CD4-positive, alpha-beta T cell (primary cell): ENCODE measurements at regions not wholly inside any gene's neighbourhood (a gene's known extent, or its start where the extent isn't known, plus 50 kb on each side); places are given as distances from the start of the nearest gene placed in this dataset.

ENCODE experiments used
- ATAC-seq: fragments of 200-7000 bp; cut with Tn5 transposase; one replicate; pipeline ENCODE4 v1.10.0; 2022; ENCODE audit warnings: mild to moderate bottlenecking; ENCODE audit not compliant: poor library complexity
- CTCF ChIA-PET: fragments of 350-600 bp; sonication (Branson Sonifier 250); formaldehyde crosslinking; loops from one replicate; lab custom pipeline; 2021; ENCODE audit warnings: antibody characterized with exemption, inconsistent platforms; lab: Charles Lee
- POLR2A ChIA-PET: fragments of 350-600 bp; sonication (Branson Sonifier 250); formaldehyde crosslinking; loops from one replicate; lab custom pipeline; 2021; ENCODE audit warnings: antibody characterized with exemption, inconsistent platforms; lab: Charles Lee
- DNase-seq, 14 experiments: peaks; one replicate each; pipeline ENCODE4 v3.0.0-alpha.2; 2013 to 2020; ENCODE audit warnings: mixed read lengths in 2 of 14
- H3K27ac ChIP-seq, 2 donors: one replicate each; pipeline versions ENCODE4 v1.5.1 to v1.7.0; 2013; ENCODE audit warnings: low read length in 2 of 2, low read depth in 1 of 2, mild to moderate bottlenecking in 1 of 2
- H3K27me3 ChIP-seq, 2 experiments: 1 replicate in 1 of 2; 2 replicates in 1 of 2; pipeline versions ENCODE4 v1.6.1 to v1.7.0; 2013; ENCODE audit warnings: low read length in 2 of 2, control low read depth in 1 of 2, mild to moderate bottlenecking in 1 of 2, moderate library complexity in 1 of 2; ENCODE audit not compliant: insufficient read depth in 2 of 2, control insufficient read depth in 1 of 2
- H3K36me3 ChIP-seq: one replicate; pipeline ENCODE4 v1.6.1; 2013; ENCODE audit warnings: low read length, control low read depth; ENCODE audit not compliant: insufficient read depth
- H3K4me1 ChIP-seq: one replicate; pipeline ENCODE4 v1.6.1; 2013; ENCODE audit warnings: low read length, control low read depth; ENCODE audit not compliant: insufficient read depth
- H3K4me3 ChIP-seq: one replicate; pipeline ENCODE4 v1.5.1; 2013; ENCODE audit warnings: mild to moderate bottlenecking, low read length, moderate library complexity
- H3K9me3 ChIP-seq, 2 experiments: 1 replicate in 1 of 2; 2 replicates in 1 of 2; pipeline versions ENCODE4 v1.6.1 to v1.7.0; 2013; ENCODE audit warnings: low read length in 2 of 2, mild to moderate bottlenecking in 2 of 2, control low read depth in 1 of 2, moderate library complexity in 1 of 2; ENCODE audit not compliant: control insufficient read depth in 1 of 2, insufficient read depth in 1 of 2
- H3K27ac Mint-ChIP-seq: one replicate; pipeline ENCODE4 v1.8.0; 2020; ENCODE audit warnings: mixed read lengths
- H3K27me3 Mint-ChIP-seq: one replicate; pipeline ENCODE4 v1.8.0; 2021; ENCODE audit warnings: mixed read lengths
- H3K36me3 Mint-ChIP-seq: one replicate; pipeline ENCODE4 v1.8.0; 2021; ENCODE audit warnings: low read depth, mixed read lengths
- H3K4me1 Mint-ChIP-seq: one replicate; pipeline ENCODE4 v1.8.0; 2021; ENCODE audit warnings: low read depth, mixed read lengths
- H3K4me3 Mint-ChIP-seq: one replicate; pipeline ENCODE4 v1.8.0; 2020; ENCODE audit warnings: mild to moderate bottlenecking, mixed read lengths
- H3K9me3 Mint-ChIP-seq: one replicate; pipeline ENCODE4 v1.8.0; 2020; ENCODE audit warnings: mixed read lengths
- intact Hi-C, 2 experiments: fragments of 100-400 bp; cut with DNase I in 1 of 2; cut with micrococcal nuclease in 1 of 2; formaldehyde crosslinking; loops; one replicate each; pipeline versions ENCODE4 v1.15.1 to v1.9.0; 2023 to 2025; cut with DNase I, micrococcal nuclease
- TF ChIP-seq, protein P1 (sequence below): fragments of 200-600 bp; IDR thresholded peaks from one replicate; pipeline ENCODE4 v1.8.0; 2022; ENCODE audit warnings: antibody characterized with exemption, mild to moderate bottlenecking

DNA sequence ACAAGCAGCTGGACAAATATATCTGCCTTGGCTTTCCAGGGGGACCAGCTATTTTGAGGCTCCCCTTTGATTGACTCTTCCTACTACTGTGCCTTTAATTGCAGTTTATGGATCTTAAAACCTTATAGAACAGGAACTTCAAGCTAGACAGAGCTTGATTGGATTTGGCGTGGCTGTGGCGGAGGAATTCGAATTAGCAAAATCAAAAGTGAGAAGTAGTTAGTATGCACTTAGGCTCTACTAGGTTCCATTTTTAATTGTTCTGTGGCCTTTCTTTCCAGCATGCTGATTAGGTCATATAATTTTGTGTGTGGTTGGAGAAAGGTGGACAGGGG is 248.0 kb downstream of the HIVEP2 start:
- Mint-ChIP-seq H3K9me3 (no peaks in the 10 kb centered on the region), H3K27ac (no peak overlapping the region), H3K4me1 (peaks cover 22% of the 10 kb centered on the region), H3K4me3 (no peak overlapping the region), H3K27me3 (no peaks in the 10 kb centered on the region), H3K36me3 (no peaks in the 10 kb centered on the region)
- CTCF ChIA-PET = interaction anchor here (0.9 to 1.2 kb wide), 2 partner anchors 330 to 730 kb away, joined by 4 to 5 read pairs; no protein-coding TSS in a partner anchor
- POLR2A ChIA-PET = interaction anchor here (1.3 kb wide), 1 partner anchor 230 kb away, joined by 3 read pairs; no protein-coding TSS in a partner anchor
- no peak for ATAC-seq
- Histone ChIP-seq H3K36me3 (no peaks in the 10 kb centered on the region), H3K4me1 (peaks cover 8% of the 10 kb centered on the region), H3K27ac (no peak overlapping the region), H3K27me3 (no peaks in the 10 kb centered on the region), H3K4me3 (no peak overlapping the region), H3K9me3 (no peaks in the 10 kb centered on the region)
- intact Hi-C loops = loop anchor here (5.0 to 10.0 kb wide), 3 partner anchors 45 to 1318 kb away; no protein-coding TSS in a partner anchor
- no peak for DNase-seq
- TF ChIP-seq, protein P1, sequence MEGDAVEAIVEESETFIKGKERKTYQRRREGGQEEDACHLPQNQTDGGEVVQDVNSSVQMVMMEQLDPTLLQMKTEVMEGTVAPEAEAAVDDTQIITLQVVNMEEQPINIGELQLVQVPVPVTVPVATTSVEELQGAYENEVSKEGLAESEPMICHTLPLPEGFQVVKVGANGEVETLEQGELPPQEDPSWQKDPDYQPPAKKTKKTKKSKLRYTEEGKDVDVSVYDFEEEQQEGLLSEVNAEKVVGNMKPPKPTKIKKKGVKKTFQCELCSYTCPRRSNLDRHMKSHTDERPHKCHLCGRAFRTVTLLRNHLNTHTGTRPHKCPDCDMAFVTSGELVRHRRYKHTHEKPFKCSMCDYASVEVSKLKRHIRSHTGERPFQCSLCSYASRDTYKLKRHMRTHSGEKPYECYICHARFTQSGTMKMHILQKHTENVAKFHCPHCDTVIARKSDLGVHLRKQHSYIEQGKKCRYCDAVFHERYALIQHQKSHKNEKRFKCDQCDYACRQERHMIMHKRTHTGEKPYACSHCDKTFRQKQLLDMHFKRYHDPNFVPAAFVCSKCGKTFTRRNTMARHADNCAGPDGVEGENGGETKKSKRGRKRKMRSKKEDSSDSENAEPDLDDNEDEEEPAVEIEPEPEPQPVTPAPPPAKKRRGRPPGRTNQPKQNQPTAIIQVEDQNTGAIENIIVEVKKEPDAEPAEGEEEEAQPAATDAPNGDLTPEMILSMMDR = no peak

DNA sequence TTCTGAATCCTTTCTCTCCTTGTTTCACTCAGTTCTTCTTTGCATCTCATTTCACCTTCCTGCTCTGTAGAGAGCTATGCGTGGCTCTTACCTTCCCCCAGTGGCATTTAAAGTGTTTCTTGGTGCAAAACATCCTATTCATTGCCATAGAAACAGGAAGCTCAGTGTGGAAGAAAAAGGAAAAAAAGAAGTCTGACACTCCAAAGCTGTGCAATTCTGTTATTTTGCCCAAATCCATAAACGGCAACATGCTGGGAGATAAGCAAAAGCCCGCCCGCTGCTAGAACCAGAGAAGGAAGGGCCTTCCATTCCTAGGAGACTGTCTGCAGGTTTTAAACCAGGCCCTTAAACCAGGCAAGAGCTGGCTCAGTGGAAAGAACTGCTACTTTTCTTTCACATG is 247.1 kb downstream of the HIVEP2 start:
- H3K27ac ChIP-seq = no peak overlapping the region
- Mint-ChIP-seq H3K9me3 (no peaks in the 10 kb centered on the region), H3K4me1 (peaks cover 24% of the 10 kb centered on the region), H3K4me3 (no peak overlapping the region), H3K36me3 (no peaks in the 10 kb centered on the region), H3K27me3 (no peaks in the 10 kb centered on the region), H3K27ac (no peak overlapping the region)
- intact Hi-C loops = loop anchor here (5.0 to 10.0 kb wide), 3 partner anchors 44 to 1317 kb away; no protein-coding TSS in a partner anchor
- TF ChIP-seq, protein P1 = no peak
- H3K4me3 ChIP-seq = no peak overlapping the region
- no peaks in the 10 kb centered on the region for H3K36me3 ChIP-seq
- CTCF ChIA-PET = interaction anchor here (1.2 kb wide), 1 partner anchor 329 kb away, joined by 5 read pairs; no protein-coding TSS in a partner anchor
- DNase-seq = no peak
- ATAC-seq = no peak
- POLR2A ChIA-PET = interaction anchor here (1.0 to 1.3 kb wide), 3 partner anchors 10 to 229 kb away, joined by 3 read pairs; no protein-coding TSS in a partner anchor
- no peaks in the 10 kb centered on the region for H3K27me3 ChIP-seq
- peaks cover 7% of the 10 kb centered on the region for H3K4me1 ChIP-seq
- H3K9me3 ChIP-seq = no peaks in the 10 kb centered on the region

DNA sequence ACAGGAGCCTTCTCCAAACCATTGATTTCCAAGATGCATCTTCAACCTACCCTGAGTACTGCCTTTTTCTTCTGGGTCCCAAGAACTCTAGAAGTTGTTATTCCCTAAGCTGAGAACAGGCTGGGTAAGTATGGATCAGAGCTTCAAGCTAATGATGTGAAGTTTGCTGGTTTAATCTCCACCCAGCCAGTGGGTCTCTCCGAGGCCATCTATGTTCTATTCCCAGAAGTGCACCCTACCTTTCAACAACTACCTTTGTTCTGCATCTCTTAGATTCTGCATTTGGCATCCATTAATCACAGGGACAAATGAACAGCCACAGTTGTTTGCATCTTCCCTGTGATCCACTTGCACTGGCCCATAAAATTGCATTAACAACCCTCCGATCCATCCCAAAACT is 246.2 kb downstream of the HIVEP2 start:
- intact Hi-C loops = loop anchor here (5.0 to 10.0 kb wide), 3 partner anchors 44 to 1316 kb away; no protein-coding TSS in a partner anchor
- Mint-ChIP-seq H3K4me1 (peaks cover 21% of the 10 kb centered on the region), H3K9me3 (no peaks in the 10 kb centered on the region), H3K27me3 (no peaks in the 10 kb centered on the region), H3K36me3 (no peaks in the 10 kb centered on the region), H3K27ac (no peak overlapping the region), H3K4me3 (no peak overlapping the region)
- H3K27me3 ChIP-seq = no peaks in the 10 kb centered on the region
- H3K27ac ChIP-seq = no peak overlapping the region
- no peak for ATAC-seq
- TF ChIP-seq, protein P1 = no peak
- CTCF ChIA-PET = no interaction called here
- H3K4me1 ChIP-seq = no peaks in the 10 kb centered on the region
- H3K9me3 ChIP-seq = no peaks in the 10 kb centered on the region
- no peak overlapping the region for H3K4me3 ChIP-seq
- H3K36me3 ChIP-seq = no peaks in the 10 kb centered on the region
- POLR2A ChIA-PET = interaction anchor here (1.0 kb wide), 2 partner anchors 9 to 35 kb away, joined by 3 read pairs; no protein-coding TSS in a partner anchor
- DNase-seq = no peak
